Cardiac septum (tissue), 1 donor: ENCODE measurements at regions not wholly inside any gene's neighbourhood (a gene's known extent, or its start where the extent isn't known, plus 50 kb on each side); places are given as distances from the start of the nearest gene placed in this dataset.
"Not testable (repeated sequence)": the region's sequence is repeated elsewhere in the genome, so short reads cannot be mapped to it uniquely, and the experiment has no call there.

Experiments
- DNase-seq: peaks from one replicate; pipeline ENCODE4 v3.0.0-alpha.2; 2020; ENCODE audit warnings: low spot score
- intact Hi-C: fragments of 100-400 bp; cut with DNase I; formaldehyde crosslinking; loops from one replicate; pipeline ENCODE4 v1.14.0; 2022
- donor health status: DM: no; HTN: no; CAD: no.

- intact Hi-C loops, result loop anchor here (10.0 kb wide), 1 partner anchor 49 kb away; no protein-coding TSS in a partner anchor
- no peak for DNase-seq
Measured at GRCh38 chr4:158055668-158056067, 117.2 kb downstream of the GASK1B start.

DNA sequence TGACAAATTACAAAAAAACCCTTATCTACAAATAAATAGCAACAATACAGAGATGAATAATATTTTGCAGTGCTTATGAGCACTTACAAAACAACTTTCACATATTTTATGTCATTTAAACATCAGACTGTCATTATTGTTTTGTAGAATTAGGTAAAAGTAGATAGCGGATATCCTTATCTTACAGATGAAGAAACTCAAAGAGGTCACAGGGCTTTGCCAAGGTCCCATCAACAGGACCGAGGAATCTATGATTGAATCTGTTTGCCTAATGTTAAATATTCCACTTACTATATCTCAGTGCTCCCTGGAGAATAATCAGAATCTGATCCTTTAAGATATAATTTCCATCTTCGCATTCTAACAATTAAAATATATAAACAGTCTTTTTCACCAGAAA lies 119.0 kb downstream of the GASK1B start:
- intact Hi-C loops, result loop anchor here (10.0 kb wide), 1 partner anchor 51 kb away; no protein-coding TSS in a partner anchor
- no peak for DNase-seq

- intact Hi-C loops, result loop anchor here (10.0 kb wide), 1 partner anchor 52 kb away; no protein-coding TSS in a partner anchor
- DNase-seq, result no peak
Measured at GRCh38 chr4:158053086-158053485, 119.7 kb downstream of the GASK1B start.

GRCh38 chr4:158051401-158052235 lies 121.2 kb downstream of the GASK1B start:
- intact Hi-C loops, result loop anchor here (10.0 kb wide), 1 partner anchor 53 kb away; no protein-coding TSS in a partner anchor

DNA sequence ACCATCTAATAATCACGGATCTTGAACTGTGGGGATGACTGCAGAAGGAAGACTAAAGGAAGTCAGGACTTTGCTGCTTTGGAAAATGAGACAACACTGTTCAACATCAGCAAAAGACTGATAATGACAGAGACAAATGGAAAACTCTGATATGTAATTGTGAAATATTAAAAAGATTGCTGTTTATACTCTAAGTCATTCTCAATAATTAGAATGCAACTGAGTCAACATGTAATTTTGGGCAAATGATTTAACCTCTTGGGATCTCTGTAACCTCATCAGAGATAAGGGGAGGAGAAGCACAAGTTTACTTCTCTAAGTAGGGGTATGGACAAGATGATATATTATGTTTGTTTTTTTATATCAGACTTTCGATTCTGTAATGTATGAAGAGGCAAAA lies 121.9 kb downstream of the GASK1B start:
- no peak for DNase-seq
- intact Hi-C loops, result loop anchor here (10.0 kb wide), 1 partner anchor 54 kb away; no protein-coding TSS in a partner anchor

More at GRCh38 chr4:158051401-158052235, 121.2 kb downstream of the GASK1B start:
- no peak for DNase-seq

GRCh38 chr4:158046345-158046744 lies 126.5 kb downstream of the GASK1B start:
- no peak for DNase-seq
- intact Hi-C loops, result no loop called here

GRCh38 chr4:158043971-158044618 lies 128.7 kb downstream of the GASK1B start:
- intact Hi-C loops, result no loop called here
- DNase-seq, result no peak

DNA sequence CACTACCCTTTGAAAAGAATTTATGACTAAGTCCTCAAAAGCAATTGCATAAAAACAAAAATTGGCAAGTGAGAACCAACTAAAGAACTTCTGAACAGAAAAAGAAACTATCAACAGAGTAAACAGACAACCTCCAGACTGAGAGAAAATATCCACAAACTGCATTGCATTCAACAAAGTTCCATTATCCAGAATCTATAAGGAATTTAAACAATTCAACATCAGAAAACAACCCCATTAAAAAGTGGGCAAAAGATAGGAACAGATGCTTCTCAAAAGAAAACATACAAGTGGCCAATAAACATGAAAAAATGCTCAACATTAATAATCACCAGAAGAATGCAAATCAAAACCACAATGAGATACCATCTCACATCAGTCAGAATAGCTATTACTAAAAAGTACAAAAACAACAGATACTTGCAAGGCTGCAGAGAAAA lies 130.2 kb downstream of the GASK1B start:
- DNase-seq, result no peak
- intact Hi-C loops, result no loop called here

DNA sequence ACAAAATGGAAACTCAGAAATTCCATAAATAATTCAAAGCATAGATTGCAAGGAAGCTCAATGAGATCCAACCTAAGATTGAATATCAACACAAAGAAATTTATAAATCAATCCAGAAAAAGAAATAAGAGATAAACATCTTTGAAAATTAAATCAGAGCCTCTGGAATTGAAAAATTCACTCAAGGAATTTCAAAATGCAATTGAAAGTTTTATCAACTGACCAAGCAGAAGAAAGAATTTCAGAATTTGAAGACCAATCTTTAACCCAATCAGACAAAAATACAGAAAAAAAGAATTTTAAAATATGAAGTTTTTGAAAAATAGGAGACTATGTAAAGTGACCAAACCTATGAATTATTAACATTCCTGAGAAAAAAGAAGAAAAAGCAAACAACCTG lies 134.1 kb downstream of the GASK1B start:
- intact Hi-C loops, result no loop called here
- DNase-seq, result no peak

DNA sequence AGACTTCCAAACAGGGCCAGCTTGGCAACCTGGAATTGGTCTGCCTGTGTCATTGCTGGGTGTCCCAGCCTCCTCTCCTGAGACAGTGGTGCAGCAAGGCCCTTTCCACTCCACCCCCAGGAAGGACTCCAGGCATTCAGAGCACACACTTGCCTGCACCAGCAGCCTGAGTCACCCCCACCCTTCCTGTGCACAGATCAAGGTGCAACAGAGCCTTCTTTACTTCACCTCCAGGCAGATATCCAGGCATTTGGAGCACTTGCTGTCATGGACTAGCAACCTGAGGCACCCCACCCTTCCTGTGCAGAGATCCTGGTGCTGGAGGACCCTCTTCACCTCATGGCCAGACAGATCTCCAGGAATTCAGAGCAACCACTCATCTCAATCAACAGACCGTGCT lies 135.8 kb downstream of the GASK1B start:
- intact Hi-C loops, result no loop called here

GRCh38 chr4:158035662-158036195 lies 137.1 kb downstream of the GASK1B start:
- intact Hi-C loops, result no loop called here

More for the DNA sequence above, 135.8 kb downstream of the GASK1B start:
- no peak for DNase-seq

GRCh38 chr4:158033416-158034120 lies 139.3 kb downstream of the GASK1B start:
- DNase-seq, result no peak

More at GRCh38 chr4:158035662-158036195, 137.1 kb downstream of the GASK1B start:
- no peak for DNase-seq

DNA sequence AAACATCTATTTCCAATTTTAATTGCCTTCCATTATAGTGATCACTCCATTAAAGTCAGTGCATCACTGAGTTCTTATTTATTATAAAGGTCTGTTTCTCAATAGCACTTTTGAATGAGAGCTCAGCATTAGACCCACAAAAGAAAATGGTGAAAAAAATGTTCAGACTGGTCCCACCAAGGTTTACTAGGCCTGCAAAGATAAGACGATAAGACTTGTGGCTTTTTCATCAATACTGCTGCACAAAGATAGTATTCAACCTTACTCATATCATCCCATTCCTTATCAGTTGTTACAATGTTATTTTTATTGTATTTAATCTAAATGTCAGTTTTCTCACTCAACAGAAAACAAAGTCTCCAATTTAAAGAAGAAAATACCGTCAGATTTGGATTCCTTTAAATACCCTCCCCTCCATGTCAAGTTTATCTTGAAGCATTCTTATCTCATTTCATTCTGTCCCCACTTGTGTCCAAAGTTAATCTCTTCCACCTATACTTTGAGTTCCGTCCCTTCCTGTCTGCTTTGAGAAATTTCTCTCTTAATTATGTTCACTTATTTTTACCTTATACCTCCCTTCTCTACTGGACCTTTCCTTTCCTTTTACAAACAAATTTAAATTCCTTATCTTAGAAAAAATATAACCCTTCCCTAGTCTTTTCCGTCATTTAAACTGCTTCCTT lies 140.0 kb downstream of the GASK1B start:
- DNase-seq, result no peak
- intact Hi-C loops, result no loop called here

More at GRCh38 chr4:158033416-158034120, 139.3 kb downstream of the GASK1B start:
- intact Hi-C loops, result no loop called here

- intact Hi-C loops, DNase-seq: not testable (repeated sequence)
Measured at GRCh38 chr4:158028381-158028780, 144.4 kb downstream of the GASK1B start.

- intact Hi-C loops, result no loop called here
- no peak for DNase-seq
Measured at GRCh38 chr4:158025131-158025530, 147.7 kb downstream of the GASK1B start.

DNA sequence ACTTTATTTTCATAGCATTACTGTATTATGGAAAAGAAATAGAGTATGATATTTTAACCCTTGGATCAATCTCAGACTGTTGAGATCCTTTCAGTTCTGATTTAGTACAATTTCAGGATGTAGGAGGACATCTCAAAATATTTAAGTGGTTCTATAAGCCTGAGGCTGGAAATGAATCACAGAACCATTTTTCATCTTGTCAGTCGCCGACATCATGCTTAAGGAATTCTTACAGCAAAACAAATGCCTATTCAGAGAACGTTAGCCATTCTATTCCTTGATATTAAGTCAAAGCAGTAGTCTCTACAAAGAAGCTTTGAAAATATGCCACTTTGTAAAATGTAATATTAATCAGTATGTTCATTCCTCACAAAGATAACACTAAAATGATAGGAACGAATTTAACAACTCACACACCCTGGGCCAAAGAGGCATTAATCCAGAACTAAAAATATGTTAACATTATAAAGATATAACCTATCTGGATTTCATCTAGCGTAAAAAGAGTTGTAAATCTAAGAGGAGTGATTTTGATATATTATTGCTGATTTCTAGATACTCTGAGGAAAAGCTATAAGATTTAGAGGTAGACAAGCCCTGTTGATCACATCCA lies 152.0 kb downstream of the GASK1B start:
- intact Hi-C loops, result no loop called here

DNA sequence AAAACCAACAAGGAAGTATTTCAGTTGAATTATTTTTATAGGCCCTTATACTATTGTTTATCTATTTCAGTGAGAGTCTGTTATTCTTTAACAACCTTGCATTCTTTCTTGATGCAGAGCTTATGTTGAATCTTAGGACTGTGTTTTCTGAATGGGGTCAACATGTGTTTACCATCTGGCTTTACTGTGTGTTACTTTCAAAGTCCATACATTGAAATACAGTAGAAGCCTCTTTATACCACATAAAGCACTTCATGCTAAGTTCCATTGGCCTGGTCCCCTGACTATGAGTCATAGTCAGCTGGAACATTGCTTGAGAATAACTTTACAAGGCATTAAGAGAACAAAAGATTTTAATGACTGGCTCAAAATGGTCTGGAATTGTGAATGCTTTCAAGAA lies 152.6 kb downstream of the GASK1B start:
- intact Hi-C loops, result no loop called here

More for the DNA sequence above, 152.0 kb downstream of the GASK1B start:
- no peak for DNase-seq

DNA sequence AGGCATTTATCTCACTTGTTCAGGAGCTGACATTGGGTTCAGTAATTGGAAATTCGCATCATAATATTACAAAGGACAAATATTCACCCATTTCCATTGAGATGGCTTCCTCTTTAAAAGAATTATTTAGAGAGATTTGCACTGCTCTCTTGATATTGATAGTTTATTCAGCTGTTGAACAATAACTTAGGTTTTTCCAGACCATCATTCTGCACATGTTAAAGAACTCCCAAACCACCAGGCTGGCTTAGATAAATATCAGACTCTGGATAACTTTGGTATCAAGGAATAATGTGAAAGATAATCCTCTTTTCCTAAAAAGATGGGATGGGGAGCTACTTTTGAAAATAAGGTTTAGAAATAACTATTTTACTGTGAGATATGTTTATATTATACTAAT lies 154.0 kb downstream of the GASK1B start:
- DNase-seq, result no peak
- intact Hi-C loops, result no loop called here

More for the DNA sequence above, 152.6 kb downstream of the GASK1B start:
- no peak for DNase-seq
